Liver (tissue), 8 donors: ENCODE measurements at regions not wholly inside any gene's neighbourhood (a gene's known extent, or its start where the extent isn't known, plus 50 kb on each side); places are given as distances from the start of the nearest gene placed in this dataset.

ENCODE experiments used
- DNase-seq: peaks from one replicate; pipeline ENCODE4 v3.0.0-alpha.2; 2017; ENCODE audit warnings: low spot score
- H3K27ac ChIP-seq, 2 donors: one replicate each; pipeline ENCODE4 v1.7.0; 2013; ENCODE audit warnings: inconsistent platforms in 2 of 2, low read length in 2 of 2, control low read depth in 1 of 2, low read depth in 1 of 2, mild to moderate bottlenecking in 1 of 2
- H3K27me3 ChIP-seq, 4 donors: one replicate each; pipeline versions ENCODE4 v1.6.1 to v1.7.0; 2013; ENCODE audit warnings: low read length in 3 of 4, inconsistent platforms in 1 of 4, mild to moderate bottlenecking in 1 of 4, moderate library complexity in 1 of 4; ENCODE audit not compliant: control insufficient read depth in 4 of 4, insufficient read depth in 4 of 4
- H3K36me3 ChIP-seq, 4 donors: one replicate each; pipeline versions ENCODE4 v1.6.1 to v1.7.0; 2013; ENCODE audit warnings: low read length in 3 of 4, mild to moderate bottlenecking in 3 of 4, low read depth in 1 of 4, moderate library complexity in 1 of 4; ENCODE audit not compliant: control insufficient read depth in 4 of 4, insufficient read depth in 3 of 4
- H3K4me1 ChIP-seq, 4 donors: one replicate each; pipeline versions ENCODE4 v1.6.1 to v1.7.0; 2013; ENCODE audit warnings: low read length in 3 of 4, mild to moderate bottlenecking in 3 of 4, moderate library complexity in 1 of 4; ENCODE audit not compliant: control insufficient read depth in 4 of 4, insufficient read depth in 4 of 4
- H3K4me3 ChIP-seq, 3 donors: one replicate each; pipeline versions ENCODE4 v1.6.1 to v1.7.0; 2013; ENCODE audit warnings: low read length in 3 of 3, control low read depth in 1 of 3, low read depth in 1 of 3, mild to moderate bottlenecking in 1 of 3
- H3K9ac ChIP-seq, 2 donors: one replicate each; pipeline ENCODE4 v1.7.0; 2013; ENCODE audit warnings: low read length in 2 of 2, mild to moderate bottlenecking in 2 of 2, moderate library complexity in 2 of 2, control low read depth in 1 of 2, low read depth in 1 of 2
- H3K9me3 ChIP-seq, 4 donors: one replicate each; pipeline versions ENCODE4 v1.6.1 to v1.7.0; 2013; ENCODE audit warnings: low read length in 3 of 4; ENCODE audit not compliant: control insufficient read depth in 4 of 4
- ATF3 ChIP-seq: IDR thresholded peaks from 2 replicates; pipeline ENCODE4 v1.6.1; 2016; ENCODE audit warnings: antibody characterized with exemption
- CTCF ChIP-seq: fragments of 150-350 bp; IDR thresholded peaks from 2 replicates; pipeline ENCODE4 v1.5.1; 2017; ENCODE audit warnings: improper control_type of control experiment, low read depth, low read length; ENCODE audit not compliant: missing input control
- EGR1 ChIP-seq, 2 donors: IDR thresholded peaks; 2 replicates each; pipeline ENCODE4 v1.6.1; 2016 to 2018; ENCODE audit warnings: antibody characterized with exemption in 2 of 2, low read depth in 2 of 2
- FOXA1 ChIP-seq: IDR thresholded peaks from 2 replicates; pipeline ENCODE4 v1.6.1; 2016; ENCODE audit warnings: antibody characterized with exemption
- FOXA2 ChIP-seq: IDR thresholded peaks from 2 replicates; pipeline ENCODE4 v1.6.1; 2016; ENCODE audit warnings: antibody characterized with exemption
- GABPA ChIP-seq, 2 donors: IDR thresholded peaks in 1 of 2; conservative IDR thresholded peaks in 1 of 2; 2 replicates each; pipeline ENCODE4 v1.6.1; 2016; ENCODE audit warnings: antibody characterized with exemption in 2 of 2, mild to moderate bottlenecking in 1 of 2, moderate library complexity in 1 of 2
- HNF4A ChIP-seq, 2 donors: conservative IDR thresholded peaks; 2 replicates each; pipeline ENCODE4 v1.6.1; 2016; ENCODE audit warnings: antibody characterized with exemption in 2 of 2, mild to moderate bottlenecking in 2 of 2
- HNF4G ChIP-seq: IDR thresholded peaks from 2 replicates; pipeline ENCODE4 v1.6.1; 2016; ENCODE audit warnings: antibody characterized with exemption
- JUND ChIP-seq, 2 donors: IDR thresholded peaks; 2 replicates each; pipeline ENCODE4 v1.6.1; 2016; ENCODE audit warnings: antibody characterized with exemption in 2 of 2
- MAX ChIP-seq: IDR thresholded peaks from 2 replicates; pipeline ENCODE4 v1.6.1; 2016; ENCODE audit warnings: antibody characterized with exemption
- NR2F2 ChIP-seq: IDR thresholded peaks from 2 replicates; pipeline ENCODE4 v1.6.1; 2016; ENCODE audit warnings: antibody characterized with exemption
- RAD21 ChIP-seq, 2 donors: IDR thresholded peaks; 2 replicates each; pipeline ENCODE4 v1.6.1; 2016; ENCODE audit warnings: antibody characterized with exemption in 2 of 2, mild to moderate bottlenecking in 2 of 2
- REST ChIP-seq: IDR thresholded peaks from 2 replicates; pipeline ENCODE4 v1.6.1; 2016; ENCODE audit warnings: antibody characterized with exemption, mild to moderate bottlenecking
- RXRA ChIP-seq, 2 donors: IDR thresholded peaks; 2 replicates each; pipeline ENCODE4 v1.6.1; 2017 to 2018; ENCODE audit warnings: antibody characterized with exemption in 2 of 2, mild to moderate bottlenecking in 1 of 2
- SP1 ChIP-seq: IDR thresholded peaks from 2 replicates; pipeline ENCODE4 v1.6.1; 2018; ENCODE audit warnings: antibody characterized with exemption, mild to moderate bottlenecking
- TAF1 ChIP-seq: conservative IDR thresholded peaks from 2 replicates; pipeline ENCODE4 v1.6.1; 2016; ENCODE audit warnings: antibody characterized with exemption, mild to moderate bottlenecking
- YY1 ChIP-seq: IDR thresholded peaks from 2 replicates; pipeline ENCODE4 v1.6.1; 2016; ENCODE audit warnings: antibody characterized with exemption, mild to moderate bottlenecking
- ZBTB33 ChIP-seq: IDR thresholded peaks from 2 replicates; pipeline ENCODE4 v1.6.1; 2016; ENCODE audit warnings: antibody characterized with exemption
- WGBS: extraction: QIAGEN DNeasy Blood & Tissue Kit; methylation state at CpG from one replicate; pipeline ENCODE4 v1.1.7; 2013; 5-methylcytosine and 5-hydroxymethylcytosine counted together
- donor health status: healthy.
- donor health status: healthy.
- donor health status: healthy.
- donor health status: healthy.
- donor health status: healthy.

- Histone ChIP-seq H3K9ac (no peak overlapping the region), H3K4me3 (no peak overlapping the region), H3K4me1 (no peaks in the 10 kb centered on the region), H3K36me3 (no peaks in the 10 kb centered on the region), H3K27me3 (peaks cover 0 to 7% (median 1%) of the 10 kb centered on the region in 4 donors), H3K9me3 (peaks cover 0 to 2% (median 0%) of the 10 kb centered on the region in 4 donors), H3K27ac (no peak overlapping the region)
- no peak for TF ChIP-seq CTCF
- TF ChIP-seq RAD21 (IDR thresholded peaks at IDR 0.05) = no peak
- TF ChIP-seq REST = no peak
- TF ChIP-seq GABPA (IDR thresholded peaks at IDR 0.05 in 1 of 2, conservative IDR thresholded peaks at IDR 0.05 in 1 of 2) = no peak
- no peak for TF ChIP-seq YY1
- no peak for TF ChIP-seq MAX
- TF ChIP-seq ATF3 = no peak
- no peak for TF ChIP-seq ZBTB33
- TF ChIP-seq HNF4G = no peak
- no peak for TF ChIP-seq RXRA (IDR thresholded peaks at IDR 0.05)
- no peak for TF ChIP-seq EGR1 (IDR thresholded peaks at IDR 0.05; ENCODE audit: low read depth in 2 of 2)
- no peak for TF ChIP-seq FOXA1
- TF ChIP-seq FOXA2 = no peak
- TF ChIP-seq TAF1 = no peak
- no peak for TF ChIP-seq NR2F2
- TF ChIP-seq JUND (IDR thresholded peaks at IDR 0.05) = no peak
- no peak for TF ChIP-seq SP1
- no peak for TF ChIP-seq HNF4A (conservative IDR thresholded peaks at IDR 0.05)
- DNase-seq = no peak
- 71% methylated on average over 3 of the region's 3 CpGs for WGBS
Measured at GRCh38 chr2:104741860-104742259, 112.1 kb upstream of the POU3F3 start.
